B cell (primary cell): ENCODE measurements at regions not wholly inside any gene's neighbourhood (a gene's known extent, or its start where the extent isn't known, plus 50 kb on each side); places are given as distances from the start of the nearest gene placed in this dataset.

Source experiments
- ATAC-seq: fragments of 200-7000 bp; cut with Tn5 transposase; one replicate; pipeline ENCODE4 v1.10.0; 2021; ENCODE audit warnings: low read depth, mild to moderate bottlenecking, moderate number of reproducible peaks, moderate library complexity
- CTCF ChIA-PET: fragments of 350-600 bp; sonication (Branson Sonifier 250); formaldehyde crosslinking; loops from one replicate; lab custom pipeline; 2021; ENCODE audit warnings: antibody characterized with exemption, inconsistent platforms; lab: Charles Lee
- POLR2A ChIA-PET: fragments of 350-600 bp; sonication (Branson Sonifier 250); formaldehyde crosslinking; loops from one replicate; lab custom pipeline; 2021; ENCODE audit warnings: antibody characterized with exemption; lab: Charles Lee
- DNase-seq: peaks from one replicate; pipeline ENCODE4 v3.0.0; 2013
- H2AFZ ChIP-seq: 2 replicates; pipeline ENCODE4 v1.6.1; 2012; ENCODE audit warnings: mild to moderate bottlenecking, low read depth, low read length; ENCODE audit not compliant: insufficient read depth, poor library complexity, severe bottlenecking
- H3K27ac ChIP-seq, 2 donors: 1 replicate in 1 of 2; 2 replicates in 1 of 2; pipeline ENCODE4 v1.5.1; 2012 to 2013; ENCODE audit warnings: low read length in 2 of 2, mild to moderate bottlenecking in 2 of 2, moderate library complexity in 1 of 2
- H3K27me3 ChIP-seq, 4 experiments: fragments of 200-600 bp in 1 of 4; sonication (generic) in 1 of 4; replicated peaks in 1 of 4; 1 replicate in 2 of 4; 2 replicates in 2 of 4; pipeline versions ENCODE4 v1.6.1 to v1.7.0; 2013 to 2016; ENCODE audit warnings: low read length in 3 of 4, mild to moderate bottlenecking in 2 of 4, mixed read lengths in 1 of 4, moderate library complexity in 1 of 4; ENCODE audit not compliant: insufficient read depth in 4 of 4, control insufficient read depth in 3 of 4; ENCODE audit errors: control extremely low read depth in 1 of 4
- H3K36me3 ChIP-seq, 2 experiments: replicated peaks in 1 of 2; 1 replicate in 1 of 2; 2 replicates in 1 of 2; pipeline versions ENCODE4 v1.6.1 to v1.7.1; 2013; ENCODE audit warnings: low read length in 1 of 2; ENCODE audit not compliant: insufficient read depth in 2 of 2, control insufficient read depth in 1 of 2; ENCODE audit errors: control extremely low read depth in 1 of 2, extremely low read depth in 1 of 2
- H3K4me1 ChIP-seq, 2 donors: fragments of 200-600 bp in 1 of 2; sonication (generic) in 1 of 2; 1 replicate in 1 of 2; 2 replicates in 1 of 2; pipeline versions ENCODE4 v1.5.1 to v1.6.1; 2013 to 2017; ENCODE audit warnings: low read length in 2 of 2; ENCODE audit not compliant: control insufficient read depth in 2 of 2, insufficient read depth in 2 of 2
- H3K4me2 ChIP-seq: replicated peaks from 2 replicates; pipeline ENCODE3; 2012; ENCODE audit warnings: mild to moderate bottlenecking, low read depth, low read length; ENCODE audit not compliant: poor library complexity, severe bottlenecking
- H3K4me3 ChIP-seq, 5 experiments: fragments of 200-600 bp in 1 of 5; sonication (generic) in 1 of 5; 1 replicate in 3 of 5; 2 replicates in 2 of 5; pipeline versions ENCODE4 v1.5.1 to v1.7.0; 2011 to 2016; ENCODE audit warnings: low read length in 4 of 5, mild to moderate bottlenecking in 4 of 5, low read depth in 2 of 5, control low read depth in 1 of 5, moderate library complexity in 1 of 5; ENCODE audit not compliant: insufficient read depth in 1 of 5; ENCODE audit errors: control extremely low read depth in 1 of 5, extremely low read depth in 1 of 5
- H3K79me2 ChIP-seq: fragments of 200-600 bp; sonication (generic); one replicate; pipeline ENCODE4 v1.6.0; 2016; ENCODE audit warnings: low read length; ENCODE audit not compliant: control insufficient read depth, insufficient read depth
- H3K9ac ChIP-seq: fragments of 200-600 bp; sonication (generic); 2 replicates; pipeline ENCODE4 v1.6.1; 2017; ENCODE audit warnings: mild to moderate bottlenecking, low read length, moderate library complexity
- H3K9me3 ChIP-seq, 3 donors: one replicate each; pipeline versions ENCODE4 v1.6.1 to v1.7.1; 2013; ENCODE audit warnings: low read length in 2 of 3; ENCODE audit not compliant: control insufficient read depth in 2 of 3, insufficient read depth in 1 of 3; ENCODE audit errors: control extremely low read depth in 1 of 3
- H4K20me1 ChIP-seq: 2 replicates; pipeline ENCODE4 v1.6.0; 2012; ENCODE audit warnings: mild to moderate bottlenecking, low read length; ENCODE audit not compliant: insufficient read depth, control insufficient read depth, poor library complexity, severe bottlenecking
- H3K27ac Mint-ChIP-seq: one replicate; pipeline ENCODE4 v1.8.0; 2021; ENCODE audit warnings: mixed read lengths
- H3K27me3 Mint-ChIP-seq: one replicate; pipeline ENCODE4 v1.8.0; 2021; ENCODE audit warnings: mixed read lengths
- H3K4me1 Mint-ChIP-seq: one replicate; pipeline ENCODE4 v1.8.0; 2021; ENCODE audit warnings: mixed read lengths
- H3K4me3 Mint-ChIP-seq: one replicate; pipeline ENCODE4 v1.8.0; 2021; ENCODE audit warnings: mixed read lengths
- H3K9me3 Mint-ChIP-seq: one replicate; pipeline ENCODE4 v1.8.0; 2022; ENCODE audit warnings: mixed read lengths; ENCODE audit not compliant: insufficient read depth
- EZH2 ChIP-seq: IDR thresholded peaks from 2 replicates; pipeline ENCODE4 v1.6.1; 2012; ENCODE audit warnings: borderline replicate concordance, low read depth, mild to moderate bottlenecking, moderate library complexity, low read length; ENCODE audit not compliant: insufficient read depth, poor library complexity, severe bottlenecking
- WGBS: methylation state at CpG from one replicate; pipeline ENCODE4 v1.1.5; 2013; ENCODE audit warnings: missing lambda C conversion rate; ENCODE audit not compliant: insufficient coverage; 5-methylcytosine and 5-hydroxymethylcytosine counted together
- intact Hi-C: fragments of 100-400 bp; cut with micrococcal nuclease; formaldehyde crosslinking; loops from one replicate; pipeline ENCODE4 v1.10.0; 2022
- TF ChIP-seq, protein P1 (sequence below): fragments of 200-600 bp; IDR thresholded peaks from one replicate; pipeline ENCODE4 v1.8.0; 2022; ENCODE audit warnings: antibody characterized with exemption, mild to moderate bottlenecking

DNA sequence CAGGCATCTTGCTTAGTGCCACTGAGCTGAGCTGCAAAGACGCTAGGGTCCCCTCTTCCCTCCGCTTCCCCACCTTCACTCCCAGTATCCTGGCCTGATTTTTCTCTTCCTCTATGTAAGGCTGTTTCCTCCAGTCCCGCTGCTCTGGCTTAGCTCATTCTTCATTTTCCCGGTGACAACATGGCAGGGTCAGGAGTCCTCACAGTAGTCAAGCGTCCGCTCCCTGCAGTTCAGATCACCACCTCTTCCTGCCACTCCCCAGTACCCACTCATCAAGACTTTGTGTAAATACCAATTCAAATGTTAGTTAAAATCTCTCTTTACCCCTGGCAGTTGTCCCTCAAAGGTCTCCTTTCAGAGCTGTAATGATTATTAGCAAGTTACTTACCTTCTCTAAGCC lies 650.4 kb upstream of the CELF2 start:
- no peak overlapping the region for H3K27ac ChIP-seq
- H3K9me3 ChIP-seq, result peaks cover 0 to 5% (median 0%) of the 10 kb centered on the region in 3 donors
- no peaks in the 10 kb centered on the region for H3K27me3 ChIP-seq
- H3K27me3 Mint-ChIP-seq, result no peaks in the 10 kb centered on the region
- WGBS, result 94% methylated on average over 6 of the region's 6 CpGs
- H3K4me2 ChIP-seq, result no peak overlapping the region
- H3K36me3 ChIP-seq, result no peaks in the 10 kb centered on the region
- H3K9me3 Mint-ChIP-seq, result no peaks in the 10 kb centered on the region
- no peak for TF ChIP-seq EZH2
- TF ChIP-seq, protein P1, sequence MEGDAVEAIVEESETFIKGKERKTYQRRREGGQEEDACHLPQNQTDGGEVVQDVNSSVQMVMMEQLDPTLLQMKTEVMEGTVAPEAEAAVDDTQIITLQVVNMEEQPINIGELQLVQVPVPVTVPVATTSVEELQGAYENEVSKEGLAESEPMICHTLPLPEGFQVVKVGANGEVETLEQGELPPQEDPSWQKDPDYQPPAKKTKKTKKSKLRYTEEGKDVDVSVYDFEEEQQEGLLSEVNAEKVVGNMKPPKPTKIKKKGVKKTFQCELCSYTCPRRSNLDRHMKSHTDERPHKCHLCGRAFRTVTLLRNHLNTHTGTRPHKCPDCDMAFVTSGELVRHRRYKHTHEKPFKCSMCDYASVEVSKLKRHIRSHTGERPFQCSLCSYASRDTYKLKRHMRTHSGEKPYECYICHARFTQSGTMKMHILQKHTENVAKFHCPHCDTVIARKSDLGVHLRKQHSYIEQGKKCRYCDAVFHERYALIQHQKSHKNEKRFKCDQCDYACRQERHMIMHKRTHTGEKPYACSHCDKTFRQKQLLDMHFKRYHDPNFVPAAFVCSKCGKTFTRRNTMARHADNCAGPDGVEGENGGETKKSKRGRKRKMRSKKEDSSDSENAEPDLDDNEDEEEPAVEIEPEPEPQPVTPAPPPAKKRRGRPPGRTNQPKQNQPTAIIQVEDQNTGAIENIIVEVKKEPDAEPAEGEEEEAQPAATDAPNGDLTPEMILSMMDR, result no peak
- H3K4me3 ChIP-seq, result no peak overlapping the region
- no peaks in the 10 kb centered on the region for H3K4me1 ChIP-seq
- H3K9ac ChIP-seq, result no peak overlapping the region
- no peak overlapping the region for H3K4me3 Mint-ChIP-seq
- DNase-seq, result no peak
- H3K79me2 ChIP-seq, result no peaks in the 10 kb centered on the region
- H4K20me1 ChIP-seq, result no peaks in the 10 kb centered on the region
- H3K4me1 Mint-ChIP-seq, result no peaks in the 10 kb centered on the region
- H2AFZ ChIP-seq, result no peak overlapping the region
- ATAC-seq, result no peak
- POLR2A ChIA-PET, result no interaction called here
- intact Hi-C loops, result no loop called here
- CTCF ChIA-PET, result interaction anchor here (0.8 kb wide), 1 partner anchor 19 kb away, joined by 3 read pairs; no protein-coding TSS in a partner anchor
- no peak overlapping the region for H3K27ac Mint-ChIP-seq

DNA sequence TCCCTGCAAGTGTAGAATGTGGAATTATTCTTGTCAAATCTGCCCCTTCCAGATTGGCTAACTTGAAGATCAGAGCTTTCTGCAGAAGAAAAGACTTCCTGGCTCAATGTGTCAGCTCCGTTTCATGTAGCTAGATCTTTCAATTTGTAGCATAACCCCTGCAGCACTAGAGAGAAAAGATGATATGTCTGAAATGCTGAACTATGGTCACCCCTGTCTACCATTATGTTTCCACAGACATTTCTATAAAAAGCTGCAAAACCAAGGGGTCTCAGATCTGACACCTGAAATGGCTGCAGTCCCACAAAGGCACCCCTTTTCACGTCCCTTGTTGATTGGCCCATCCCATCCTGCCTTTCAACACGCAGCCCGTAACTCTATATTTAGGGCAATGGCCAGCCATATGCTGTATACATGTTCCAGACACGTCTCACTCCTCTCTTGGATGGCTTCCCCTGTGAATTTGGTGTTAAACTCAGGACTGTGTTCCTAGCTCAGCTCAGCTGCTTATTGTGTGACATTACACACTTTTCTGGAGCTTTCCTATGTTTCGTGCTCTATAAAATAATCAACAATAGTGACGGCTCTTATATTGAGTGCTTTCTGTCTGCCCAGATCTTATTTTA lies 648.6 kb upstream of the CELF2 start:
- Mint-ChIP-seq H3K27ac (no peak overlapping the region), H3K27me3 (no peaks in the 10 kb centered on the region), H3K4me3 (no peak overlapping the region), H3K4me1 (no peaks in the 10 kb centered on the region), H3K9me3 (no peaks in the 10 kb centered on the region)
- Histone ChIP-seq H3K9me3 (peaks cover 0 to 5% (median 0%) of the 10 kb centered on the region in 3 donors), H4K20me1 (no peaks in the 10 kb centered on the region), H3K36me3 (no peaks in the 10 kb centered on the region), H3K4me2 (no peak overlapping the region), H3K9ac (no peak overlapping the region), H3K4me3 (no peak overlapping the region), H2AFZ (no peak overlapping the region), H3K79me2 (no peaks in the 10 kb centered on the region), H3K27ac (no peak overlapping the region), H3K27me3 (no peaks in the 10 kb centered on the region), H3K4me1 (no peaks in the 10 kb centered on the region)
- POLR2A ChIA-PET, result no interaction called here
- CTCF ChIA-PET, result no interaction called here
- ATAC-seq (no peak), DNase-seq (no peak)
- intact Hi-C loops, result no loop called here
- 72% methylated on average over 4 of the region's 7 CpGs for WGBS
- TF ChIP-seq EZH2, result no peak
- TF ChIP-seq, protein P1, result no peak
